Omental fat pad (tissue), 3 donors: ENCODE measurements at regions not wholly inside any gene's neighbourhood (a gene's known extent, or its start where the extent isn't known, plus 50 kb on each side); places are given as distances from the start of the nearest gene placed in this dataset.

ENCODE experiments used
- ATAC-seq: fragments of 150-250 bp; one replicate; pipeline ENCODE4 v1.9.1; 2016; ENCODE audit warnings: mild to moderate bottlenecking, moderate library complexity; ENCODE audit not compliant: low FRiP score
- DNase-seq: peaks from one replicate; pipeline ENCODE4 v3.0.0-alpha.2; 2019; ENCODE audit warnings: low spot score
- CTCF ChIP-seq, 3 donors: fragments of 450-650 bp; IDR thresholded peaks; one replicate each; pipeline ENCODE4 v1.5.1; 2016 to 2017; ENCODE audit warnings: antibody characterized with exemption in 3 of 3, mild to moderate bottlenecking in 3 of 3, moderate library complexity in 2 of 3

DNA sequence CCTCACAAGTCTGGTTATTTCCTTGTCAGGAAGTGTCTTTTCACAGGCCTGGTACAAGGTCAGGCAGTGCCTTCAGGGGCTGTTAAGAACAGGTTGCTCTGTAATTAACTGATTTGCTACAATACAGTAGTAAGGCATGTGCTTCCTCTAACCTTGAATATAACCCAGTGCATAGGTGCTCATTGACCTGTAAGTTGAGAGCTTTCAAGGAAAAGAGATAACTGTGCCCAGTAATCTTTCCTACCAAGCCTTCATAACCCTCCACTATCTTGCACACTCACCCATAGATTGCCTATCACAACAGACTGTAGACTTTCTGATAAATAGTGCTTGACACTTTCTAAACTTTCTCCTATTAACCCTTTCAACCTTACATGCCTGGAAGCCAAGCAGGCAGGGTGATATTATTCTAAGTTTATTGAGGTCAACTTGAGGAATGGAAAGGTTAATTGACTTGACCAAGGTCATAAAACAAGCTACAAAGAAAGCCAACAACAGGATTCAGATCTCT, 148.1 kb downstream of the PPARGC1A start:
- no peak for TF ChIP-seq CTCF (IDR thresholded peaks at IDR 0.05)
- DNase-seq, result no peak
- no peak for ATAC-seq

- ATAC-seq (no peak), DNase-seq (no peak)
- no peak for TF ChIP-seq CTCF (IDR thresholded peaks at IDR 0.05)
Observed at GRCh38 chr4:23737571-23737970, 152.3 kb downstream of the PPARGC1A start.

DNA sequence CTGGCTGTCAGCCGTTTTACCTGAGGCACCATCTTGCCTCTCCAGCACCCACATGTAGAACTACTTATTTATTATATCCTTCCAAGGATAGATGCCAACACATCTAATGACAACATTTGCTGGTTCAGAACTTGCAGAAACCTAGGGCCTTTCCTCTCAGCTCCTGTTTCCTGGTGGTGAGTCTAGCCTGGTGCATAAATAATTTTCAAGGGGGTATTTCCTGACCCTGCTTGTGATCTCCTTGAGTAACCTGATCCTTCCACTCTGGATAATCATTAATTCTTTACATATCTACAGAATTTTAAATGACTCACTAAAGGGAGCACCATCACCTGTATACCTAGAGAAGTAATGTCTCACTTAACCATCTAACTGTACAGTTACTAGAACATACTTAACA, 153.4 kb downstream of the PPARGC1A start:
- no peak for DNase-seq
- ATAC-seq, result no peak
- TF ChIP-seq CTCF (IDR thresholded peaks at IDR 0.05), result no peak

DNA sequence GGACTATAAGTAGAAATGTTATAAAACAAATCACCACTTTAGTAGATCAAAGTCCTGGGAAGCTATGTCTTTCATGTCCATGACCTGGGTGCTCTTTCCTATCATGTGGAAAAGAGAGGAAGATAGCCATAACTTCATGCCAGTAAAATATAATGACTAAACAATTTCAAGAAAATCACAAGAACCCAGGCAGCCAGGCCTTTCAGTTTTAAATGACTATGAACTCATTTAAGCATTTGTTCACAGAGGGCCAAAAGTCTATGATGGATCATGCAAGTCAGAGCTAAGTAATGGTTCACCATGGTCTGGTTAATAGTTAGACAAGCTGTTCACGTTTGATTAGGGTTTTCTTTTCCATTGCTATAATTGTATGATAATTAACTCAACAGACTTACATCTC, 155.8 kb downstream of the PPARGC1A start:
- no peak for ATAC-seq
- no peak for TF ChIP-seq CTCF (IDR thresholded peaks at IDR 0.05)

GRCh38 chr4:23733476-23733875, 156.4 kb downstream of the PPARGC1A start:
- ATAC-seq (no peak), DNase-seq (no peak)
- no peak for TF ChIP-seq CTCF (IDR thresholded peaks at IDR 0.05)

More for the DNA sequence above, 155.8 kb downstream of the PPARGC1A start:
- no peak for DNase-seq

- ATAC-seq (no peak), DNase-seq (no peak)
- no peak for TF ChIP-seq CTCF (IDR thresholded peaks at IDR 0.05)
Observed at GRCh38 chr4:23730998-23731397, 158.8 kb downstream of the PPARGC1A start.

- no peak for ATAC-seq
- no peak for TF ChIP-seq CTCF (IDR thresholded peaks at IDR 0.05)
- DNase-seq, result no peak
Observed at GRCh38 chr4:23728971-23729370, 160.9 kb downstream of the PPARGC1A start.
